IMR-90 (cell line): ENCODE measurements at regions not wholly inside any gene's neighbourhood (a gene's known extent, or its start where the extent isn't known, plus 50 kb on each side); places are given as distances from the start of the nearest gene placed in this dataset.

Experiments used
- ATAC-seq: fragments of 200-7000 bp; cut with Tn5 transposase; 2 replicates; pipeline ENCODE4 v1.9.1; 2020; ENCODE audit warnings: low read depth, mild to moderate bottlenecking, moderate library complexity
- BruUV-seq: library from RNA; stranded (reverse); fragments of 400-500 nt; replicated peaks from 2 replicates; lab custom pipeline; 2021; lab: Mats Ljungman, UMichigan
- CTCF ChIA-PET: fragments of 300-600 bp; formaldehyde crosslinking; extraction: SDS; loops from one replicate; lab custom pipeline; 2021; ENCODE audit warnings: antibody characterized with exemption; lab: Yijun Ruan, JAX
- POLR2A ChIA-PET: fragments of 300-600 bp; sonication (Branson Sonifier 250); formaldehyde crosslinking; loops from one replicate; lab custom pipeline; 2022; ENCODE audit warnings: antibody characterized with exemption; ENCODE audit not compliant: unreplicated experiment; lab: Charles Lee
- DNase-seq: peaks from one replicate; pipeline ENCODE4 v3.0.0; 2013
- H2AFZ ChIP-seq: replicated peaks from 2 replicates; pipeline ENCODE3; 2013; ENCODE audit warnings: low read length, mild to moderate bottlenecking; ENCODE audit not compliant: poor library complexity
- H2AK5ac ChIP-seq: 2 replicates; pipeline ENCODE4 v1.6.1; 2013; ENCODE audit warnings: low read depth, low read length, inconsistent platforms
- H2AK9ac ChIP-seq: replicated peaks from 2 replicates; pipeline ENCODE3; 2013; ENCODE audit warnings: mild to moderate bottlenecking, low read depth, low read length, moderate library complexity; ENCODE audit not compliant: poor library complexity
- H2BK120ac ChIP-seq: 2 replicates; pipeline ENCODE4 v1.6.1; 2013; ENCODE audit warnings: low read depth, low read length, inconsistent platforms
- H2BK15ac ChIP-seq: 3 replicates; pipeline ENCODE4 v1.6.1; 2013; ENCODE audit warnings: low read depth, low read length, inconsistent platforms
- H2BK20ac ChIP-seq: 2 replicates; pipeline ENCODE4 v1.6.1; 2013; ENCODE audit warnings: low read depth, mild to moderate bottlenecking, inconsistent platforms, low read length, moderate library complexity
- H2BK5ac ChIP-seq: 2 replicates; pipeline ENCODE4 v1.6.1; 2013; ENCODE audit warnings: mild to moderate bottlenecking, low read depth, low read length, inconsistent platforms; ENCODE audit not compliant: poor library complexity, severe bottlenecking
- H3K14ac ChIP-seq: replicated peaks from 2 replicates; pipeline ENCODE4 v1.6.1; 2013; ENCODE audit warnings: low read depth, low read length, inconsistent platforms
- H3K18ac ChIP-seq: 2 replicates; pipeline ENCODE4 v1.6.1; 2013; ENCODE audit warnings: low read depth, low read length, control low read depth
- H3K23ac ChIP-seq: 2 replicates; pipeline ENCODE4 v1.6.1; 2013; ENCODE audit warnings: low read depth, low read length, inconsistent platforms
- H3K27ac ChIP-seq: 2 replicates; pipeline ENCODE4 v1.5.1; 2013; ENCODE audit warnings: mild to moderate bottlenecking, control low read depth, low read length; ENCODE audit not compliant: insufficient read depth
- H3K27me3 ChIP-seq: 2 replicates; pipeline ENCODE4 v1.6.1; 2013; ENCODE audit warnings: low read length; ENCODE audit not compliant: control insufficient read depth, insufficient read depth
- H3K36me3 ChIP-seq: 2 replicates; pipeline ENCODE4 v1.6.1; 2013; ENCODE audit warnings: low read length, mixed read lengths; ENCODE audit not compliant: control insufficient read depth, insufficient read depth
- H3K4ac ChIP-seq: 2 replicates; pipeline ENCODE4 v1.6.1; 2013; ENCODE audit warnings: low read depth, low read length, inconsistent platforms
- H3K4me1 ChIP-seq: 2 replicates; pipeline ENCODE4 v1.6.1; 2013; ENCODE audit warnings: low read length, mixed read lengths; ENCODE audit not compliant: control insufficient read depth, insufficient read depth
- H3K4me2 ChIP-seq: 2 replicates; pipeline ENCODE4 v1.6.1; 2013; ENCODE audit warnings: low read depth, mild to moderate bottlenecking, control low read depth, low read length, moderate library complexity
- H3K4me3 ChIP-seq: 2 replicates; pipeline ENCODE4 v1.5.1; 2013; ENCODE audit warnings: low read depth, mild to moderate bottlenecking, control low read depth, low read length, moderate library complexity; ENCODE audit not compliant: insufficient read depth
- H3K56ac ChIP-seq: 2 replicates; pipeline ENCODE4 v1.6.1; 2013; ENCODE audit warnings: low read length, inconsistent platforms; ENCODE audit not compliant: insufficient read depth; ENCODE audit errors: extremely low read depth
- H3K79me1 ChIP-seq, 2 experiments: 2 replicates each; pipeline ENCODE4 v1.6.1; 2013; ENCODE audit warnings: low read length in 2 of 2, inconsistent platforms in 1 of 2, low read depth in 1 of 2
- H3K9ac ChIP-seq: 2 replicates; pipeline ENCODE4 v1.6.1; 2013; ENCODE audit warnings: low read depth, low read length, control low read depth
- H3K9me1 ChIP-seq: 2 replicates; pipeline ENCODE4 v1.6.1; 2013; ENCODE audit warnings: low read length, inconsistent platforms; ENCODE audit not compliant: insufficient read depth
- H3K9me3 ChIP-seq: 2 replicates; pipeline ENCODE4 v1.6.1; 2013; ENCODE audit warnings: low read length; ENCODE audit not compliant: control insufficient read depth, insufficient read depth
- H4K20me1 ChIP-seq: 2 replicates; pipeline ENCODE4 v1.6.1; 2013; ENCODE audit warnings: low read length, inconsistent platforms; ENCODE audit not compliant: insufficient read depth
- H4K5ac ChIP-seq: 2 replicates; pipeline ENCODE4 v1.6.1; 2013; ENCODE audit warnings: mild to moderate bottlenecking, low read depth, low read length, control low read depth
- H4K8ac ChIP-seq, 2 experiments: 2 replicates each; pipeline ENCODE4 v1.6.1; 2013; ENCODE audit warnings: low read depth in 2 of 2, low read length in 2 of 2, control low read depth in 1 of 2, inconsistent platforms in 1 of 2
- H4K91ac ChIP-seq: 2 replicates; pipeline ENCODE4 v1.6.1; 2013; ENCODE audit warnings: low read depth, low read length, inconsistent platforms; ENCODE audit not compliant: insufficient read depth
- BHLHE40 ChIP-seq: fragments of 150-350 bp; IDR thresholded peaks from 2 replicates; pipeline ENCODE4 v1.6.1; 2016; ENCODE audit warnings: mild to moderate bottlenecking, low read depth, low read length
- CEBPB ChIP-seq: IDR thresholded peaks from 2 replicates; pipeline ENCODE4 v1.6.1; 2012; ENCODE audit warnings: low read depth, low read length, improper control_type of control experiment
- CHD1 ChIP-seq: IDR thresholded peaks from 2 replicates; pipeline ENCODE4 v1.6.1; 2012; ENCODE audit warnings: low read depth, low read length, improper control_type of control experiment
- MAFK ChIP-seq: IDR thresholded peaks from 2 replicates; pipeline ENCODE4 v1.6.1; 2012; ENCODE audit warnings: low read depth, low read length, improper control_type of control experiment
- MAZ ChIP-seq: IDR thresholded peaks from 2 replicates; pipeline ENCODE4 v1.6.1; 2012; ENCODE audit warnings: low read depth, mild to moderate bottlenecking, low read length, improper control_type of control experiment, moderate library complexity, borderline replicate concordance
- MXI1 ChIP-seq: IDR thresholded peaks from 2 replicates; pipeline ENCODE4 v1.6.1; 2012; ENCODE audit warnings: low read depth, mild to moderate bottlenecking, low read length, moderate library complexity, borderline replicate concordance
- NFE2L2 ChIP-seq: fragments of 150-350 bp; IDR thresholded peaks from 2 replicates; pipeline ENCODE4 v1.6.1; 2016; ENCODE audit warnings: low read depth, mild to moderate bottlenecking, low read length
- POLR2A ChIP-seq: IDR thresholded peaks from 2 replicates; pipeline ENCODE4 v1.6.1; 2012; ENCODE audit warnings: mild to moderate bottlenecking, low read depth, low read length
- RAD21 ChIP-seq: IDR thresholded peaks from 2 replicates; pipeline ENCODE4 v1.6.1; 2012; ENCODE audit warnings: low read length, improper control_type of control experiment
- RCOR1 ChIP-seq: IDR thresholded peaks from 2 replicates; pipeline ENCODE4 v1.6.1; 2012; ENCODE audit warnings: mild to moderate bottlenecking, low read length, improper control_type of control experiment; ENCODE audit not compliant: insufficient replicate concordance
- RFX5 ChIP-seq: IDR thresholded peaks from 2 replicates; pipeline ENCODE4 v1.8.0; 2012; ENCODE audit warnings: low read depth, mild to moderate bottlenecking, low read length, moderate library complexity
- SMC3 ChIP-seq: fragments of 150-350 bp; IDR thresholded peaks from 2 replicates; pipeline ENCODE4 v1.6.1; 2016; ENCODE audit warnings: low read depth, mild to moderate bottlenecking, antibody characterized with exemption, low read length, moderate library complexity
- WGBS, 2 experiments: methylation state at CpG; one replicate each; pipeline versions ENCODE4 v1.1.5 to v1.1.7; 2013; ENCODE audit warnings: missing lambda C conversion rate in 2 of 2; ENCODE audit not compliant: insufficient read length in 1 of 2; ENCODE audit errors: extremely low coverage in 2 of 2; 5-methylcytosine and 5-hydroxymethylcytosine counted together
- dilution Hi-C: fragments of 300-500 bp; cut with HindIII; formaldehyde crosslinking; loops from one replicate; pipeline ENCODE4 v1.14.3; 2018; ENCODE audit warnings: low sequenced_read_pairs; ENCODE audit not compliant: unreplicated experiment
- in situ Hi-C: fragments of 300-500 bp; cut with MboI; formaldehyde crosslinking; loops from 3 replicates; pipeline ENCODE4 v1.14.3; 2019; ENCODE audit warnings: low sequenced_read_pairs, inconsistent platforms, mixed read lengths
- intact Hi-C: fragments of 100-400 bp; cut with micrococcal nuclease; formaldehyde crosslinking; loops from 2 replicates; pipeline ENCODE4 v1.10.0; 2022
- TF ChIP-seq, protein P1 (sequence below): fragments of 150-350 bp; IDR thresholded peaks from 2 replicates; pipeline ENCODE4 v1.6.1; 2016; ENCODE audit warnings: low read depth, mild to moderate bottlenecking, low read length, moderate library complexity, borderline replicate concordance

DNA sequence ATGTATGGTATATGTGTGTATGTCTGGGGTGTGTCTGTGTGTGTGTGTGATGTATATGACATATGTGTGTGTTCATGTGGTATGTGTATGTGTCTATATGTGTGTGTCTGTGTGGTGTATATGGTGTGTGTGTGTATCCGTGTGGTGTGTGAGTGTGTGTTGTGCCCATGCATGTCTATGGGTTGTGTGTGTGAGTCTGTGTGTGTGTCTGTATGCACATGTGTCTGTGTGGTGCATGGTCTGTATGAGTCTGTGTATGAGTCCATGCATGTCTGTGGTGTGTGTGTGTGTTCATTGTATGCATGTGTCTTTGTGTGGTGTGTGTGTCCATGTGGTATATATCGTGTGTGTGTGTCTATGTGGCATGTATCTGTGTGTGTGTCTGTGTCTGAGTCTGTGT, 168.1 kb upstream of the GSC start:
- no peak overlapping the region for H2AK9ac ChIP-seq
- no peak overlapping the region for H3K27ac ChIP-seq
- intact Hi-C loops (no loop called here), in situ Hi-C loops (no loop called here), dilution Hi-C loops (no loop called here)
- H3K36me3 ChIP-seq, result no peaks in the 10 kb centered on the region
- H2BK20ac ChIP-seq, result no peak overlapping the region
- H2AK5ac ChIP-seq, result no peak overlapping the region
- H3K9ac ChIP-seq, result no peak overlapping the region
- H4K5ac ChIP-seq, result no peak overlapping the region
- ATAC-seq, result no peak
- no peaks in the 10 kb centered on the region for H3K4me1 ChIP-seq
- peak overlapping the region; percentile 74 for H2BK5ac ChIP-seq
- H2BK120ac ChIP-seq, result no peak overlapping the region
- H3K4me3 ChIP-seq, result no peak overlapping the region
- no peaks in the 10 kb centered on the region for H3K79me1 ChIP-seq
- CTCF ChIA-PET, result no interaction called here
- no peak overlapping the region for H3K4ac ChIP-seq
- H3K56ac ChIP-seq, result no peak overlapping the region
- no peak for TF ChIP-seq MAFK
- TF ChIP-seq CEBPB, result no peak
- TF ChIP-seq, protein P1, sequence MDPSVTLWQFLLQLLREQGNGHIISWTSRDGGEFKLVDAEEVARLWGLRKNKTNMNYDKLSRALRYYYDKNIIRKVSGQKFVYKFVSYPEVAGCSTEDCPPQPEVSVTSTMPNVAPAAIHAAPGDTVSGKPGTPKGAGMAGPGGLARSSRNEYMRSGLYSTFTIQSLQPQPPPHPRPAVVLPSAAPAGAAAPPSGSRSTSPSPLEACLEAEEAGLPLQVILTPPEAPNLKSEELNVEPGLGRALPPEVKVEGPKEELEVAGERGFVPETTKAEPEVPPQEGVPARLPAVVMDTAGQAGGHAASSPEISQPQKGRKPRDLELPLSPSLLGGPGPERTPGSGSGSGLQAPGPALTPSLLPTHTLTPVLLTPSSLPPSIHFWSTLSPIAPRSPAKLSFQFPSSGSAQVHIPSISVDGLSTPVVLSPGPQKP, result no peak
- no peak for TF ChIP-seq SMC3
- no peak for TF ChIP-seq RFX5
- TF ChIP-seq RAD21, result no peak
- TF ChIP-seq NFE2L2, result no peak
- no peak for TF ChIP-seq CHD1
- no peak for TF ChIP-seq POLR2A
- no peak for TF ChIP-seq RCOR1
- TF ChIP-seq MXI1, result no peak
- TF ChIP-seq BHLHE40, result no peak
- no peak for TF ChIP-seq MAZ
- no peak overlapping the region for H3K23ac ChIP-seq
- no peaks in the 10 kb centered on the region for H3K27me3 ChIP-seq
- no peaks in the 10 kb centered on the region for H4K20me1 ChIP-seq
- peaks cover 6% of the 10 kb centered on the region for H3K9me3 ChIP-seq
- no TSS peak for BruUV-seq
- H4K91ac ChIP-seq, result no peak overlapping the region
- H2AFZ ChIP-seq, result no peak overlapping the region
- 72% methylated on average over 2 of the region's 2 CpGs; no CpG with 5 or more reads in 1 of the 2 experiments for WGBS, 2 experiments
- H3K18ac ChIP-seq, result no peak overlapping the region
- no peaks in the 10 kb centered on the region for H3K9me1 ChIP-seq
- no peak overlapping the region for H2BK15ac ChIP-seq
- no peak overlapping the region for H4K8ac ChIP-seq
- POLR2A ChIA-PET, result no interaction called here
- H3K14ac ChIP-seq, result no peak overlapping the region
- H3K4me2 ChIP-seq, result no peak overlapping the region
- no peak for DNase-seq
